22Rv1 (cell line): ENCODE measurements at regions not wholly inside any gene's neighbourhood (a gene's known extent, or its start where the extent isn't known, plus 50 kb on each side); places are given as distances from the start of the nearest gene placed in this dataset.

Experiments used
- H3K27ac ChIP-seq: fragments of 450-650 bp; 2 replicates; pipeline ENCODE4 v1.5.1; 2017
- ZFX ChIP-seq: fragments of 450-650 bp; IDR thresholded peaks from 2 replicates; pipeline ENCODE4 v1.6.1; 2017; ENCODE audit warnings: antibody characterized with exemption, borderline replicate concordance
- TF ChIP-seq, protein P1 (sequence below): fragments of 450-650 bp; IDR thresholded peaks from 2 replicates; pipeline ENCODE4 v1.5.1; 2017; ENCODE audit warnings: mild to moderate bottlenecking

DNA sequence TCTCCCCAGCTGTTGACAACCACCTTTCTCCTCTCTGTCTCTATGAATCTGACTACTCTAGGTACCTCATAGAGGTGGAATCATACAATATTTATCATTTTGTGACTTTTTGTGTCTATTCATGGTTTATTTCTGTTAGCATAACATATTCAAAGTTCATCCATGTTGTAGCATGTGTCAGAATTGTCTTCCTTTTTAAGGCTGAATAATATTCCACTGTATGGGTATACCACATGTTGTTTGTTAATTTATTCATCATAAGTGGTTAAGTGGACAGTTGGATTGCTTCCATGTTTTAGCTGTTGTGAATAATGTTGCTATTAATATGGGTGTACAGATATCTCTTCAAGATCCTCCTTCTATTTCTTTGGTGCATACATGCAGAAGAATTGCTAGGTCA, 69.9 kb upstream of the COMTD1 start:
- no peak for TF ChIP-seq ZFX
- TF ChIP-seq, protein P1, sequence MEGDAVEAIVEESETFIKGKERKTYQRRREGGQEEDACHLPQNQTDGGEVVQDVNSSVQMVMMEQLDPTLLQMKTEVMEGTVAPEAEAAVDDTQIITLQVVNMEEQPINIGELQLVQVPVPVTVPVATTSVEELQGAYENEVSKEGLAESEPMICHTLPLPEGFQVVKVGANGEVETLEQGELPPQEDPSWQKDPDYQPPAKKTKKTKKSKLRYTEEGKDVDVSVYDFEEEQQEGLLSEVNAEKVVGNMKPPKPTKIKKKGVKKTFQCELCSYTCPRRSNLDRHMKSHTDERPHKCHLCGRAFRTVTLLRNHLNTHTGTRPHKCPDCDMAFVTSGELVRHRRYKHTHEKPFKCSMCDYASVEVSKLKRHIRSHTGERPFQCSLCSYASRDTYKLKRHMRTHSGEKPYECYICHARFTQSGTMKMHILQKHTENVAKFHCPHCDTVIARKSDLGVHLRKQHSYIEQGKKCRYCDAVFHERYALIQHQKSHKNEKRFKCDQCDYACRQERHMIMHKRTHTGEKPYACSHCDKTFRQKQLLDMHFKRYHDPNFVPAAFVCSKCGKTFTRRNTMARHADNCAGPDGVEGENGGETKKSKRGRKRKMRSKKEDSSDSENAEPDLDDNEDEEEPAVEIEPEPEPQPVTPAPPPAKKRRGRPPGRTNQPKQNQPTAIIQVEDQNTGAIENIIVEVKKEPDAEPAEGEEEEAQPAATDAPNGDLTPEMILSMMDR, result no peak
- no peak overlapping the region for H3K27ac ChIP-seq

DNA sequence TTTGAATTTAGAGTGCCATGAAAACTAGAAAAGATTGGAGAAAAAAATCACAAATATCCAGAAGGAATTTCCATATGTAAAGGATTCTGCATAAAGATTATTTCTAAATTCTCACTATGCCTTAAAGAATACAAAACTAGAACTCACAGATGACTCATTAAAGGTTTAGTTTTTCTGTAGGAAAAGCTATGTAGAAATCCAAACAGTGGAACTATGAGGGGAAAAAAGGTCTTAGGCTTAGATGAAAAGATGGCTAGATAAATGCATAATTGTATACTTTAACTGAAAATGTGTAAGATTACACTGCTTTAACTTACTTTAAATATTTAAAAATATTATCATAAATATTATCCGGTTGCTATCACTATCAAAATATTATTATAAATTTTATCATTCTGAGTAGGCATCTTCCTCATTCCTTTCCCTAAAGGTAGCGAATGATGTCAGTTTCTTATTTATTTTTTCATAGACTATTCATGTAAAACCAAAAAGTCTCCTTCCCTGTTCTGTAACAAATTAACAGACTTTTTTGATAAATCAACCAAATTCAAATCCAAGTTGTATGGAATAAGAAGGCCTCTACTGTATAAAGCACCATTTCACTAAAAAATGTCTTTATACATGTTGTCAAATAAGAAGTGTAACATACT, 69.1 kb upstream of the COMTD1 start:
- no peak overlapping the region for H3K27ac ChIP-seq
- TF ChIP-seq, protein P1, result no peak
- no peak for TF ChIP-seq ZFX

DNA sequence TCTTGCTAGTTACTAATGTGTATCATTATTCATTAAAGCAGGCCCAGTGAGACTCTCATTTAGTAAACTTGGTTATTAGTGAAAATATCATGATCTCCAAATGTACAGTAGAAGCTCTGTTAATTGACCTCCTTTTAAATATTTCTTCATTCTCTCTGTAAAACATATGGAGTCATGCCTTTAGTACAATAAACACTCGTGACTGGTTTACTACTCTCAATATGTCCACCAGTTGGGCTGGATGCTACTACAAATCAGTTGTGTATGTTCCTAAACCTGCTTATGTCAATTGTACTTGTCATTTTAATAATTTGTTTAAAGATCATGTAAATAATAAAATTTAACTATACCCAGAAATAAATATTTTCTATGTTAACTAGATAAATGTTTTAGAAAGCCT, 68.6 kb upstream of the COMTD1 start:
- no peak for TF ChIP-seq ZFX
- TF ChIP-seq, protein P1, result no peak

DNA sequence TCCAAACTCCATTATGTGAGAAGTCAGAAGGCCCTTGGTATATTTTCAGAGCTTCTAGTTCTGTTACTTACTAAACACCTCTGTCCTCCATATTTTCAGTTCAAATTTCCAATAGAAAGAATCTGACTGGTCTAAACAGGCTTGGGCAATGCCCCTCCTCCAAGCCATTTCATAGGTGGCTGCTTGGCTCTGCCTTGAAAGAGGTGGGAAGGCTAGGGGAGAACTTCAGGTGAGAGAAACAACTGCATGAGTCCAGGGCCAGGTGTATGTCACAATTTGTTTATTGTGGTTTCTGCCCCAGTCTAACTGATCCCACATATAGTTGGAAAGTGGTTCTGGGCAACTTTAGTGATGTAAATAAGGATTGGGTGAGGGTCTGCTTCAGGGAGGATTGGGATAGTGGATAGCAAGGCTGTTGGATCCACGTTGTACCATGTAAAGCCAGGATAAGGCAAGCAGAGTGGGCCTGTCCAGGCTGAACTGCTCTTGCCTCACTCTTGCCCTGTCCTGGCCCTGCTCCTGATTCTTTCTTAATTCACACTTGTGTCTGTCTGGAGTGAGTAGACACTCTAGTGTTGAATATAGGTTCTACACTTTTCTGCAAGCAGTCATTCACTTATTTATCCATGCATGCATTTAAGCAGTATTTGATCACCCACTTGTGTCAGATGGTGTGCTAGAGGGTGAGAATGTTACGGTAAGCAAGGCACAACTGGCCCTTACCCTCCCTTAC, 67.5 kb upstream of the COMTD1 start:
- TF ChIP-seq, protein P1, result no peak
- no peak for TF ChIP-seq ZFX
- no peak overlapping the region for H3K27ac ChIP-seq

More for the DNA sequence above, 68.6 kb upstream of the COMTD1 start:
- H3K27ac ChIP-seq, result no peak overlapping the region

DNA sequence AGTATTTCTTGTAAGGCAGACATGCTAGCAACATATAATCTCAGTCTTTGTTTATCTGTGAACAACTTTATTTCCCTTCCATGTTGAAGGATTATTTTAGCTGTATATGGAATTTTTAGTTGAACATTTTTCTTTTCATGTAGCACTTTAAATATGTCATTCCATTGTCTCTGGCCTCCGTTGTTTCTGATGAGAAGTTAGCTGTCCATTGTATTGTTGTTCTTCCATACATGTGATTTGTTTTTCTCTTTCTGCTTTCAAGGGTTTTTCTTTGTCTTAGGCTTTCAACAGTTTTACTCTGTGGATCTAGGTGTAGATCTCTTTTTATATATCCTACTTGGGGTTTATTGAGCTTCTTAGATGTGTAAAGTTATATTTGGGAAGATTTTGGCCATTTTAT, 66.3 kb upstream of the COMTD1 start:
- H3K27ac ChIP-seq, result no peak overlapping the region
- TF ChIP-seq, protein P1, result no peak
- no peak for TF ChIP-seq ZFX

DNA sequence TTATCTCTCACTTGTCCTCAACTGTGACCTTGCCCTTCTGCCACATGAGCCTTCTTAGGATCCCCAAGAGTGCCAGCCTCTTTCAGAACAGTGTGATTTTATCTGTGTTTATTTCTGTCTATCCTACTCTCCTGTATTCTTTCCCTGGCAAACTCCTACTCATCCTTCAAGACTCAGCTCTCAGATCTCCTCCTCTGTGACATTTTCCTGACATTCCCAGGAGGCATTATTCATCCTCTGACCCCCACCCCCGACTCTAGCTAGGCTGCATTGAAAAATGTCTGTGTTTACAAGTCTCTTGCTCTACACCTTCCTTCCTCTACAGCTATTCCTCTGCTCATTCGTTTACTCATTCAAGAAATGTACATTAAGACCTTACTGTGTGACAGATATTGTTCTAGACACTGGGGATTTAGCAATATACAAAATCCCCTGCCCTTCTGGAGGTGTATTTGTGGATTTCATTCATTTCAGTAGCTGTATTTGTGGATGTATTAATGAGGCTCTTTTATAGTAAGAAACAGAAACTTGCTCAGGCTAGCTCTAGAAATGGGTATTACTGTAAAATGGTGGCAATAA, 61.4 kb upstream of the COMTD1 start:
- TF ChIP-seq, protein P1, result no peak
- TF ChIP-seq ZFX, result no peak
- H3K27ac ChIP-seq, result no peak overlapping the region

DNA sequence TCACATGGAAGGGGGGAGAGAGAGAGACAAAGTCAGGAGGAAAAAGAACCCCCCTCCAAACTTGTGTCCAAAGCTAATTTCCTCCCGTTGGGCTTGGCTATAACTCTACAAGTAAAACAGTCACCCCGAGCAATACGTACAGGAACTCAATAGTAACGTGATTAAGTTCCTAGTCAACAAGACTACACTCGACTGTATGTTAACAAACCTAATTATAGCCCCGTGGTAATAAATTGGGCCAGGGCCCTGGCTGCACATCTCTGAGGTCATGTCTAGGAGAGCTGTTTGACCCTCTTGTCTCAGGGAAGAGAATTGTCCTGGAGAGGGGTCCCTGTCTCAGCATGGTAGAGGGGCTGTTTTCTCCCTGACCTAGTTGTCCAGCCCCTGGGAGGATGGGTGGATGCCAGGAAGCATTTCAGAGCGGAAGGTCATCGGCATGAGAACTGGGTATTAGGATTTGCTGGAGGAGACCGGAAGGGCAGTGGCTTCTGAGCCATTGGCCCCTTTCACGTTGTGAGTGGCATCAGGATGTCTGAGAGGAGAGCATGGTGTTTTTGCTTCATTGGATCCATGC, 60.2 kb upstream of the COMTD1 start:
- TF ChIP-seq ZFX, result no peak
- TF ChIP-seq, protein P1, result no peak
- H3K27ac ChIP-seq, result no peak overlapping the region
